IMR-90 (cell line): ENCODE measurements at regions not wholly inside any gene's neighbourhood (a gene's known extent, or its start where the extent isn't known, plus 50 kb on each side); places are given as distances from the start of the nearest gene placed in this dataset.

Experiments
- ATAC-seq: fragments of 200-7000 bp; cut with Tn5 transposase; 2 replicates; pipeline ENCODE4 v1.9.1; 2020; ENCODE audit warnings: low read depth, mild to moderate bottlenecking, moderate library complexity
- BruUV-seq: library from RNA; stranded (reverse); fragments of 400-500 nt; replicated peaks from 2 replicates; lab custom pipeline; 2021; lab: Mats Ljungman, UMichigan
- CTCF ChIA-PET: fragments of 300-600 bp; formaldehyde crosslinking; extraction: SDS; loops from one replicate; lab custom pipeline; 2021; ENCODE audit warnings: antibody characterized with exemption; lab: Yijun Ruan, JAX
- POLR2A ChIA-PET: fragments of 300-600 bp; sonication (Branson Sonifier 250); formaldehyde crosslinking; loops from one replicate; lab custom pipeline; 2022; ENCODE audit warnings: antibody characterized with exemption; ENCODE audit not compliant: unreplicated experiment; lab: Charles Lee
- DNase-seq: peaks from one replicate; pipeline ENCODE4 v3.0.0; 2013
- H2AFZ ChIP-seq: replicated peaks from 2 replicates; pipeline ENCODE3; 2013; ENCODE audit warnings: low read length, mild to moderate bottlenecking; ENCODE audit not compliant: poor library complexity
- H2AK5ac ChIP-seq: 2 replicates; pipeline ENCODE4 v1.6.1; 2013; ENCODE audit warnings: low read depth, low read length, inconsistent platforms
- H2AK9ac ChIP-seq: replicated peaks from 2 replicates; pipeline ENCODE3; 2013; ENCODE audit warnings: mild to moderate bottlenecking, low read depth, low read length, moderate library complexity; ENCODE audit not compliant: poor library complexity
- H2BK120ac ChIP-seq: 2 replicates; pipeline ENCODE4 v1.6.1; 2013; ENCODE audit warnings: low read depth, low read length, inconsistent platforms
- H2BK15ac ChIP-seq: 3 replicates; pipeline ENCODE4 v1.6.1; 2013; ENCODE audit warnings: low read depth, low read length, inconsistent platforms
- H2BK20ac ChIP-seq: 2 replicates; pipeline ENCODE4 v1.6.1; 2013; ENCODE audit warnings: low read depth, mild to moderate bottlenecking, inconsistent platforms, low read length, moderate library complexity
- H2BK5ac ChIP-seq: 2 replicates; pipeline ENCODE4 v1.6.1; 2013; ENCODE audit warnings: mild to moderate bottlenecking, low read depth, low read length, inconsistent platforms; ENCODE audit not compliant: poor library complexity, severe bottlenecking
- H3K14ac ChIP-seq: replicated peaks from 2 replicates; pipeline ENCODE4 v1.6.1; 2013; ENCODE audit warnings: low read depth, low read length, inconsistent platforms
- H3K18ac ChIP-seq: 2 replicates; pipeline ENCODE4 v1.6.1; 2013; ENCODE audit warnings: low read depth, low read length, control low read depth
- H3K23ac ChIP-seq: 2 replicates; pipeline ENCODE4 v1.6.1; 2013; ENCODE audit warnings: low read depth, low read length, inconsistent platforms
- H3K27ac ChIP-seq: 2 replicates; pipeline ENCODE4 v1.5.1; 2013; ENCODE audit warnings: mild to moderate bottlenecking, control low read depth, low read length; ENCODE audit not compliant: insufficient read depth
- H3K27me3 ChIP-seq: 2 replicates; pipeline ENCODE4 v1.6.1; 2013; ENCODE audit warnings: low read length; ENCODE audit not compliant: control insufficient read depth, insufficient read depth
- H3K36me3 ChIP-seq: 2 replicates; pipeline ENCODE4 v1.6.1; 2013; ENCODE audit warnings: low read length, mixed read lengths; ENCODE audit not compliant: control insufficient read depth, insufficient read depth
- H3K4ac ChIP-seq: 2 replicates; pipeline ENCODE4 v1.6.1; 2013; ENCODE audit warnings: low read depth, low read length, inconsistent platforms
- H3K4me1 ChIP-seq: 2 replicates; pipeline ENCODE4 v1.6.1; 2013; ENCODE audit warnings: low read length, mixed read lengths; ENCODE audit not compliant: control insufficient read depth, insufficient read depth
- H3K4me2 ChIP-seq: 2 replicates; pipeline ENCODE4 v1.6.1; 2013; ENCODE audit warnings: low read depth, mild to moderate bottlenecking, control low read depth, low read length, moderate library complexity
- H3K4me3 ChIP-seq: 2 replicates; pipeline ENCODE4 v1.5.1; 2013; ENCODE audit warnings: low read depth, mild to moderate bottlenecking, control low read depth, low read length, moderate library complexity; ENCODE audit not compliant: insufficient read depth
- H3K56ac ChIP-seq: 2 replicates; pipeline ENCODE4 v1.6.1; 2013; ENCODE audit warnings: low read length, inconsistent platforms; ENCODE audit not compliant: insufficient read depth; ENCODE audit errors: extremely low read depth
- H3K79me1 ChIP-seq, 2 experiments: 2 replicates each; pipeline ENCODE4 v1.6.1; 2013; ENCODE audit warnings: low read length in 2 of 2, inconsistent platforms in 1 of 2, low read depth in 1 of 2
- H3K9ac ChIP-seq: 2 replicates; pipeline ENCODE4 v1.6.1; 2013; ENCODE audit warnings: low read depth, low read length, control low read depth
- H3K9me1 ChIP-seq: 2 replicates; pipeline ENCODE4 v1.6.1; 2013; ENCODE audit warnings: low read length, inconsistent platforms; ENCODE audit not compliant: insufficient read depth
- H3K9me3 ChIP-seq: 2 replicates; pipeline ENCODE4 v1.6.1; 2013; ENCODE audit warnings: low read length; ENCODE audit not compliant: control insufficient read depth, insufficient read depth
- H4K20me1 ChIP-seq: 2 replicates; pipeline ENCODE4 v1.6.1; 2013; ENCODE audit warnings: low read length, inconsistent platforms; ENCODE audit not compliant: insufficient read depth
- H4K5ac ChIP-seq: 2 replicates; pipeline ENCODE4 v1.6.1; 2013; ENCODE audit warnings: mild to moderate bottlenecking, low read depth, low read length, control low read depth
- H4K8ac ChIP-seq, 2 experiments: 2 replicates each; pipeline ENCODE4 v1.6.1; 2013; ENCODE audit warnings: low read depth in 2 of 2, low read length in 2 of 2, control low read depth in 1 of 2, inconsistent platforms in 1 of 2
- H4K91ac ChIP-seq: 2 replicates; pipeline ENCODE4 v1.6.1; 2013; ENCODE audit warnings: low read depth, low read length, inconsistent platforms; ENCODE audit not compliant: insufficient read depth
- CEBPB ChIP-seq: IDR thresholded peaks from 2 replicates; pipeline ENCODE4 v1.6.1; 2012; ENCODE audit warnings: low read depth, low read length, improper control_type of control experiment
- FOS ChIP-seq: fragments of 150-350 bp; IDR thresholded peaks from 2 replicates; pipeline ENCODE4 v1.6.1; 2016; ENCODE audit warnings: low read depth, low read length
- MAFK ChIP-seq: IDR thresholded peaks from 2 replicates; pipeline ENCODE4 v1.6.1; 2012; ENCODE audit warnings: low read depth, low read length, improper control_type of control experiment
- POLR2A ChIP-seq: IDR thresholded peaks from 2 replicates; pipeline ENCODE4 v1.6.1; 2012; ENCODE audit warnings: mild to moderate bottlenecking, low read depth, low read length
- RAD21 ChIP-seq: IDR thresholded peaks from 2 replicates; pipeline ENCODE4 v1.6.1; 2012; ENCODE audit warnings: low read length, improper control_type of control experiment
- RCOR1 ChIP-seq: IDR thresholded peaks from 2 replicates; pipeline ENCODE4 v1.6.1; 2012; ENCODE audit warnings: mild to moderate bottlenecking, low read length, improper control_type of control experiment; ENCODE audit not compliant: insufficient replicate concordance
- WGBS, 2 experiments: methylation state at CpG; one replicate each; pipeline versions ENCODE4 v1.1.5 to v1.1.7; 2013; ENCODE audit warnings: missing lambda C conversion rate in 2 of 2; ENCODE audit not compliant: insufficient read length in 1 of 2; ENCODE audit errors: extremely low coverage in 2 of 2; 5-methylcytosine and 5-hydroxymethylcytosine counted together
- dilution Hi-C: fragments of 300-500 bp; cut with HindIII; formaldehyde crosslinking; loops from one replicate; pipeline ENCODE4 v1.14.3; 2018; ENCODE audit warnings: low sequenced_read_pairs; ENCODE audit not compliant: unreplicated experiment
- in situ Hi-C: fragments of 300-500 bp; cut with MboI; formaldehyde crosslinking; loops from 3 replicates; pipeline ENCODE4 v1.14.3; 2019; ENCODE audit warnings: low sequenced_read_pairs, inconsistent platforms, mixed read lengths
- intact Hi-C: fragments of 100-400 bp; cut with micrococcal nuclease; formaldehyde crosslinking; loops from 2 replicates; pipeline ENCODE4 v1.10.0; 2022
- TF ChIP-seq, protein P1 (sequence below): fragments of 150-350 bp; IDR thresholded peaks from 2 replicates; pipeline ENCODE4 v1.6.1; 2016; ENCODE audit warnings: low read depth, mild to moderate bottlenecking, low read length, moderate library complexity, borderline replicate concordance

DNA sequence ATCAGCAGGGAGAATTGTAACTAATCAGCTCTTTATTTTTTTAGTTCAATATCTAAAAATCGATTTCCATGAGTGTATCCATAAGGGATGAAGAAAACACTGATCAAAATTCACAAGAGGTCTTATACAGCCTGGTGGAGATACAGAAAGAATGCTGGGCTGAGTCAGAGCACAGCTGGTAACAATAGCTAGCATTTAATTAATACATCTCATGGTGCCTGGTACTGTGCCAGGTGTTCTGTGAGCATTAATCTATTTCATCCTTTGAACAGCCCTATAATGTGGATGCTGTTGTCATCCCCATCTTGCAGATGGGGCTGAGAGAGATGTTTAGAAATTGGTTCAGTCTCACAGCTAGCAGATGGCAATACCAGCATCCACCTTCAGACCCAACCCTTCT is 250.9 kb upstream of the RPS6KA3 start:
- Histone ChIP-seq H3K18ac (no peak overlapping the region), H3K14ac (no peak overlapping the region), H3K56ac (no peak overlapping the region), H3K23ac (no peak overlapping the region), H4K5ac (no peak overlapping the region), H2BK20ac (peak overlapping the region; percentile 67; the same call in 1 of the 2 replicates), H2AK5ac (no peak overlapping the region), H3K9ac (no peak overlapping the region), H3K4me3 (no peak overlapping the region), H3K9me1 (no peaks in the 10 kb centered on the region), H2BK15ac (no peak overlapping the region), H2BK5ac (no peak overlapping the region), H4K8ac (no peak overlapping the region), H3K4ac (no peak overlapping the region), H3K79me1 (no peaks in the 10 kb centered on the region), H2AK9ac (no peak overlapping the region), H3K9me3 (no peaks in the 10 kb centered on the region), H3K27ac (no peak overlapping the region), H3K27me3 (no peaks in the 10 kb centered on the region; the same call in 1 of the 2 replicates), H2BK120ac (no peak overlapping the region), H3K4me2 (no peak overlapping the region), H3K36me3 (no peaks in the 10 kb centered on the region), H3K4me1 (peaks cover 5% of the 10 kb centered on the region), H4K91ac (no peak overlapping the region), H2AFZ (no peak overlapping the region), H4K20me1 (no peaks in the 10 kb centered on the region)
- DNase-seq (peak; percentile 38), ATAC-seq (no peak)
- ChIA-PET CTCF (no interaction called here), POLR2A (no interaction called here)
- in situ Hi-C loops = no loop called here
- TF ChIP-seq FOS (no peak), RAD21 (no peak), RCOR1 (no peak), POLR2A (no peak), MAFK (no peak), CEBPB (no peak)
- TF ChIP-seq, protein P1, sequence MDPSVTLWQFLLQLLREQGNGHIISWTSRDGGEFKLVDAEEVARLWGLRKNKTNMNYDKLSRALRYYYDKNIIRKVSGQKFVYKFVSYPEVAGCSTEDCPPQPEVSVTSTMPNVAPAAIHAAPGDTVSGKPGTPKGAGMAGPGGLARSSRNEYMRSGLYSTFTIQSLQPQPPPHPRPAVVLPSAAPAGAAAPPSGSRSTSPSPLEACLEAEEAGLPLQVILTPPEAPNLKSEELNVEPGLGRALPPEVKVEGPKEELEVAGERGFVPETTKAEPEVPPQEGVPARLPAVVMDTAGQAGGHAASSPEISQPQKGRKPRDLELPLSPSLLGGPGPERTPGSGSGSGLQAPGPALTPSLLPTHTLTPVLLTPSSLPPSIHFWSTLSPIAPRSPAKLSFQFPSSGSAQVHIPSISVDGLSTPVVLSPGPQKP = no peak
- no TSS peak for BruUV-seq
- dilution Hi-C loops = no loop called here
- WGBS, 2 experiments = no CpG with 5 or more reads among the region's 1 CpG
- intact Hi-C loops = no loop called here
